HepG2 (cell line): ENCODE measurements at regions not wholly inside any gene's neighbourhood (a gene's known extent, or its start where the extent isn't known, plus 50 kb on each side); places are given as distances from the start of the nearest gene placed in this dataset.

Experiments
- ATAC-seq: fragments of 200-7000 bp; cut with Tn5 transposase; 3 replicates; pipeline ENCODE4 v1.9.1; 2020; ENCODE audit warnings: mild to moderate bottlenecking, moderate library complexity
- BruUV-seq: library from RNA; stranded (reverse); fragments of 400-500 nt; replicated peaks from 2 replicates; lab custom pipeline; 2021; lab: Mats Ljungman, UMichigan
- CTCF ChIA-PET: fragments of 300-600 bp; formaldehyde crosslinking; extraction: SDS; loops from one replicate; lab custom pipeline; 2021; ENCODE audit warnings: low total read pairs, inconsistent platforms, low intra/inter-chr PET ratio; lab: Yijun Ruan, JAX
- POLR2A ChIA-PET: fragments of 350-600 bp; sonication (Branson Sonifier 250); formaldehyde crosslinking; loops from one replicate; lab custom pipeline; 2020; ENCODE audit warnings: antibody characterized with exemption, inconsistent platforms; lab: Yijun Ruan, JAX
- DNase-seq: peaks from one replicate; pipeline ENCODE4 v3.0.0-alpha.2; 2015; ENCODE audit warnings: low spot score
- FAIRE-seq: peaks from 3 replicates; lab custom pipeline; 2011; peaks lifted over from hg19 to GRCh38; lab: Jason Lieb, UNC
- H2AFZ ChIP-seq: one replicate; pipeline ENCODE4 v1.6.1; 2011; ENCODE audit warnings: low read length, inconsistent platforms
- H3K27ac ChIP-seq: fragments of 300-600 bp; 3 replicates; pipeline ENCODE4 v1.8.0; 2011; ENCODE audit warnings: mixed run types, mild to moderate bottlenecking, mixed read lengths, low read length, inconsistent platforms; ENCODE audit not compliant: insufficient read depth; ENCODE audit errors: extremely low read length
- H3K27me3 ChIP-seq, 2 experiments: fragments of 200-600 bp in 1 of 2; 2 replicates in 1 of 2; 3 replicates in 1 of 2; pipeline versions ENCODE4 v1.6.0 to v1.8.0; 2011; ENCODE audit warnings: low read length in 2 of 2, mild to moderate bottlenecking in 2 of 2, moderate library complexity in 2 of 2, inconsistent platforms in 1 of 2; ENCODE audit not compliant: insufficient read depth in 2 of 2, control insufficient read depth in 1 of 2
- H3K36me3 ChIP-seq, 2 experiments: fragments of 200-600 bp in 1 of 2; replicated peaks in 1 of 2; 2 replicates in 1 of 2; 3 replicates in 1 of 2; pipeline versions ENCODE4 v1.5.1 to v1.8.0; 2011; ENCODE audit warnings: low read length in 2 of 2, inconsistent platforms in 1 of 2; ENCODE audit not compliant: insufficient read depth in 2 of 2, control insufficient read depth in 1 of 2
- H3K4me1 ChIP-seq: 2 replicates; pipeline ENCODE4 v1.5.1; 2012; ENCODE audit warnings: low read length, inconsistent platforms; ENCODE audit not compliant: insufficient read depth
- H3K4me2 ChIP-seq: 2 replicates; pipeline ENCODE4 v1.6.0; 2011; ENCODE audit warnings: low read depth, low read length, inconsistent platforms
- H3K4me3 ChIP-seq, 3 experiments: fragments of 200-600 bp in 1 of 3; sonication (generic), shearing (Covaris generic) in 1 of 3; replicated peaks in 1 of 3; 2 replicates each; pipeline ENCODE4 v1.5.1; 2011 to 2016; ENCODE audit warnings: low read length in 3 of 3, inconsistent platforms in 2 of 3, low read depth in 2 of 3, mild to moderate bottlenecking in 2 of 3, control low read depth in 1 of 3, mixed read lengths in 1 of 3; ENCODE audit not compliant: insufficient read depth in 1 of 3
- H3K79me2 ChIP-seq: one replicate; pipeline ENCODE4 v1.6.1; 2011; ENCODE audit warnings: low read length, inconsistent platforms; ENCODE audit not compliant: insufficient read depth
- H3K9ac ChIP-seq: 2 replicates; pipeline ENCODE4 v1.6.0; 2011; ENCODE audit warnings: mild to moderate bottlenecking, low read depth, low read length, inconsistent platforms; ENCODE audit not compliant: insufficient read depth
- H3K9me3 ChIP-seq: 2 replicates; pipeline ENCODE4 v1.5.1; 2012; ENCODE audit warnings: mild to moderate bottlenecking, low read length
- H4K20me1 ChIP-seq: 2 replicates; pipeline ENCODE4 v1.6.0; 2011; ENCODE audit warnings: inconsistent platforms, mild to moderate bottlenecking, low read length, moderate library complexity; ENCODE audit not compliant: insufficient read depth
- HOMEZ ChIP-seq: IDR thresholded peaks from 2 replicates; pipeline ENCODE4 v1.6.1; 2016; ENCODE audit warnings: low read depth
- IRX3 ChIP-seq: sonication (generic); formaldehyde crosslinking; IDR thresholded peaks from 2 replicates; pipeline ENCODE4 v1.8.1; 2023; ENCODE audit warnings: mild to moderate bottlenecking, low read depth, missing genetic modification reagents, borderline replicate concordance
- KLF6 ChIP-seq: IDR thresholded peaks from 2 replicates; pipeline ENCODE4 v1.8.0; 2016; ENCODE audit warnings: missing biosample characterization, missing genetic modification reagents
- MTF2 ChIP-seq: sonication (generic); formaldehyde crosslinking; IDR thresholded peaks from 2 replicates; pipeline ENCODE4 v1.5.0; 2020; ENCODE audit warnings: missing genetic modification reagents, borderline replicate concordance
- NBN ChIP-seq: fragments of 450-650 bp; conservative IDR thresholded peaks from 2 replicates; pipeline ENCODE4 v1.6.1; 2017
- POLR2AphosphoS2 ChIP-seq: IDR thresholded peaks from 2 replicates; pipeline ENCODE4 v1.6.1; 2011; ENCODE audit warnings: low read depth, low read length, improper control_type of control experiment
- PRPF4 ChIP-seq: fragments of 200-400 bp; formaldehyde crosslinking; IDR thresholded peaks from 2 replicates; pipeline ENCODE4 v1.6.1; 2016; ENCODE audit warnings: low read length, low read depth; ENCODE audit not compliant: poor library complexity, severe bottlenecking
- SKI ChIP-seq: fragments of 450-650 bp; IDR thresholded peaks from one replicate; pipeline ENCODE4 v1.6.1; 2018; ENCODE audit warnings: mild to moderate bottlenecking; ENCODE audit not compliant: partially characterized antibody
- TOPORS ChIP-seq: sonication (generic); formaldehyde crosslinking; IDR thresholded peaks from 2 replicates; pipeline ENCODE4 v1.8.0; 2023; ENCODE audit warnings: mild to moderate bottlenecking, missing genetic modification reagents
- ZBTB8A ChIP-seq: sonication (generic); formaldehyde crosslinking; IDR thresholded peaks from 2 replicates; pipeline ENCODE4 v1.4.0; 2020; ENCODE audit warnings: mild to moderate bottlenecking, low read depth, missing genetic modification reagents, borderline replicate concordance
- ZNF30 ChIP-seq: sonication (generic); formaldehyde crosslinking; IDR thresholded peaks from 2 replicates; pipeline ENCODE4 v1.5.0; 2020; ENCODE audit warnings: mild to moderate bottlenecking, missing genetic modification reagents
- ZNF510 ChIP-seq: sonication (generic); formaldehyde crosslinking; IDR thresholded peaks from 2 replicates; pipeline ENCODE4 v1.4.0; 2020; ENCODE audit warnings: low read depth, mild to moderate bottlenecking, missing genetic modification reagents
- ZNF562 ChIP-seq: sonication (generic); formaldehyde crosslinking; IDR thresholded peaks from 2 replicates; pipeline ENCODE4 v1.8.0; 2022; ENCODE audit warnings: missing genetic modification reagents, borderline replicate concordance
- ZSCAN9 ChIP-seq: IDR thresholded peaks from 2 replicates; pipeline ENCODE4 v1.6.1; 2016; ENCODE audit warnings: borderline replicate concordance
- WGBS: methylation state at CpG from one replicate; pipeline ENCODE4 v1.1.6; 2017; ENCODE audit warnings: low lambda C conversion rate; 5-methylcytosine and 5-hydroxymethylcytosine counted together
- in situ Hi-C: cut with HindIII; loops from 2 replicates; pipeline ENCODE4 v1.10.0; 2017; ENCODE audit warnings: low pct_unique_long_range_greater_than_20kb; ENCODE audit not compliant: extremely low pct_ligation_motif_present
- intact Hi-C: fragments of 100-400 bp; cut with micrococcal nuclease; formaldehyde crosslinking; loops from one replicate; pipeline ENCODE4 v1.10.0; 2022; ENCODE audit not compliant: unreplicated experiment
- TF ChIP-seq, protein P1 (sequence below): sonication (generic); formaldehyde crosslinking; IDR thresholded peaks from 2 replicates; pipeline ENCODE4 v1.4.0; 2020; ENCODE audit warnings: missing genetic modification reagents, borderline replicate concordance
- TF ChIP-seq, protein P2 (sequence below): sonication (generic); formaldehyde crosslinking; IDR thresholded peaks from 2 replicates; pipeline ENCODE4 v1.4.0; 2020; ENCODE audit warnings: mild to moderate bottlenecking, missing genetic modification reagents
- TF ChIP-seq, protein P3 (sequence below): sonication (generic); formaldehyde crosslinking; IDR thresholded peaks from 2 replicates; pipeline ENCODE4 v1.8.0; 2022; ENCODE audit warnings: mild to moderate bottlenecking, missing genetic modification reagents, borderline replicate concordance

GRCh38 chr15:19944261-19944888 lies 597.2 kb downstream of the GOLGA6L6 start (continued):
- TF ChIP-seq HOMEZ (CRISPR knock-in tag) = no peak
- TF ChIP-seq ZNF30 (CRISPR knock-in tag) = no peak
- TF ChIP-seq IRX3 (CRISPR knock-in tag) = no peak
- TF ChIP-seq, all 625 proteins: peak for 0

- no peak for DNase-seq
- intact Hi-C loops = no loop called here
- Histone ChIP-seq H2AFZ (no peak overlapping the region), H3K4me3 (no peak overlapping the region), H3K4me2 (no peak overlapping the region), H3K9ac (no peak overlapping the region), H3K36me3 (no peaks in the 10 kb centered on the region), H3K27me3 (no peaks in the 10 kb centered on the region), H3K9me3 (peaks cover 13% of the 10 kb centered on the region; the same call in 1 of the 2 replicates), H3K4me1 (no peaks in the 10 kb centered on the region), H3K27ac (no peak overlapping the region), H4K20me1 (no peaks in the 10 kb centered on the region), H3K79me2 (no peaks in the 10 kb centered on the region)
- CTCF ChIA-PET = no interaction called here
- POLR2A ChIA-PET = no interaction called here
- no peak for ATAC-seq
- in situ Hi-C loops = no loop called here
- no TSS peak for BruUV-seq
- no peak for FAIRE-seq
- 38% methylated on average over 50 of the region's 51 CpGs for WGBS
- TF ChIP-seq, protein P1, sequence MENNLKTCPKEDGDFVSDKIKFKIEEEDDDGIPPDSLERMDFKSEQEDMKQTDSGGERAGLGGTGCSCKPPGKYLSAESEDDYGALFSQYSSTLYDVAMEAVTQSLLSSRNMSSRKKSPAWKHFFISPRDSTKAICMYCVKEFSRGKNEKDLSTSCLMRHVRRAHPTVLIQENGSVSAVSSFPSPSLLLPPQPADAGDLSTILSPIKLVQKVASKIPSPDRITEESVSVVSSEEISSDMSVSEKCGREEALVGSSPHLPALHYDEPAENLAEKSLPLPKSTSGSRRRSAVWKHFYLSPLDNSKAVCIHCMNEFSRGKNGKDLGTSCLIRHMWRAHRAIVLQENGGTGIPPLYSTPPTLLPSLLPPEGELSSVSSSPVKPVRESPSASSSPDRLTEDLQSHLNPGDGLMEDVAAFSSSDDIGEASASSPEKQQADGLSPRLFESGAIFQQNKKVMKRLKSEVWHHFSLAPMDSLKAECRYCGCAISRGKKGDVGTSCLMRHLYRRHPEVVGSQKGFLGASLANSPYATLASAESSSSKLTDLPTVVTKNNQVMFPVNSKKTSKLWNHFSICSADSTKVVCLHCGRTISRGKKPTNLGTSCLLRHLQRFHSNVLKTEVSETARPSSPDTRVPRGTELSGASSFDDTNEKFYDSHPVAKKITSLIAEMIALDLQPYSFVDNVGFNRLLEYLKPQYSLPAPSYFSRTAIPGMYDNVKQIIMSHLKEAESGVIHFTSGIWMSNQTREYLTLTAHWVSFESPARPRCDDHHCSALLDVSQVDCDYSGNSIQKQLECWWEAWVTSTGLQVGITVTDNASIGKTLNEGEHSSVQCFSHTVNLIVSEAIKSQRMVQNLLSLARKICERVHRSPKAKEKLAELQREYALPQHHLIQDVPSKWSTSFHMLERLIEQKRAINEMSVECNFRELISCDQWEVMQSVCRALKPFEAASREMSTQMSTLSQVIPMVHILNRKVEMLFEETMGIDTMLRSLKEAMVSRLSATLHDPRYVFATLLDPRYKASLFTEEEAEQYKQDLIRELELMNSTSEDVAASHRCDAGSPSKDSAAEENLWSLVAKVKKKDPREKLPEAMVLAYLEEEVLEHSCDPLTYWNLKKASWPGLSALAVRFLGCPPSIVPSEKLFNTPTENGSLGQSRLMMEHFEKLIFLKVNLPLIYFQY (CRISPR knock-in tag) = no peak
- TF ChIP-seq POLR2AphosphoS2 (no peak), ZBTB8A (CRISPR knock-in tag) (no peak), MTF2 (CRISPR knock-in tag) (no peak), KLF6 (CRISPR knock-in tag) (no peak), TOPORS (CRISPR knock-in tag) (no peak), PRPF4 (no peak), ZSCAN9 (no peak), ZNF510 (CRISPR knock-in tag) (no peak), SKI (no peak), ZNF562 (CRISPR knock-in tag) (no peak), NBN (no peak)
- TF ChIP-seq, protein P2, sequence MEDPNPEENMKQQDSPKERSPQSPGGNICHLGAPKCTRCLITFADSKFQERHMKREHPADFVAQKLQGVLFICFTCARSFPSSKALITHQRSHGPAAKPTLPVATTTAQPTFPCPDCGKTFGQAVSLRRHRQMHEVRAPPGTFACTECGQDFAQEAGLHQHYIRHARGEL (CRISPR knock-in tag) = no peak
- TF ChIP-seq, protein P3, sequence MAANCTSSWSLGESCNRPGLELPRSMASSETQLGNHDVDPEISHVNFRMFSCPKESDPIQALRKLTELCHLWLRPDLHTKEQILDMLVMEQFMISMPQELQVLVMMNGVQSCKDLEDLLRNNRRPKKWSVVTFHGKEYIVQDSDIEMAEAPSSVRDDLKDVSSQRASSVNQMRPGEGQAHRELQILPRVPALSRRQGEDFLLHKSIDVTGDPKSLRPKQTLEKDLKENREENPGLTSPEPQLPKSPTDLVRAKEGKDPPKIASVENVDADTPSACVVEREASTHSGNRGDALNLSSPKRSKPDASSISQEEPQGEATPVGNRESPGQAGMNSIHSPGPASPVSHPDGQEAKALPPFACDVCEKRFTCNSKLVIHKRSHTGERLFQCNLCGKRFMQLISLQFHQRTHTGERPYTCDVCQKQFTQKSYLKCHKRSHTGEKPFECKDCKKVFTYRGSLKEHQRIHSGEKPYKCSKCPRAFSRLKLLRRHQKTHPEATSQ (CRISPR knock-in tag) = no peak
Measured at GRCh38 chr15:19943515-19943914, 598.1 kb downstream of the GOLGA6L6 start.
